HEK293 (cell line): ENCODE measurements at regions not wholly inside any gene's neighbourhood (a gene's known extent, or its start where the extent isn't known, plus 50 kb on each side); places are given as distances from the start of the nearest gene placed in this dataset.

Experiments used
- CTCF ChIP-seq: fragments of 450-650 bp; formaldehyde crosslinking; IDR thresholded peaks from 2 replicates; pipeline ENCODE4 v1.5.1; 2016; ENCODE audit warnings: missing biosample characterization, missing genetic modification characterization
- REPIN1 ChIP-seq: fragments of 450-650 bp; formaldehyde crosslinking; IDR thresholded peaks from 2 replicates; pipeline ENCODE4 v1.5.1; 2017; ENCODE audit warnings: missing biosample characterization, missing genetic modification characterization, low read depth
- ZNF23 ChIP-seq: fragments of 450-650 bp; formaldehyde crosslinking; IDR thresholded peaks from 2 replicates; pipeline ENCODE4 v1.5.1; 2016; ENCODE audit warnings: missing biosample characterization, missing genetic modification characterization, borderline replicate concordance
- ZNF274 ChIP-seq, 2 experiments: fragments of 200-500 bp in 1 of 2; fragments of 450-650 bp in 1 of 2; sonication (Bioruptor generic) in 1 of 2; formaldehyde crosslinking in 1 of 2; IDR thresholded peaks; 2 replicates each; pipeline versions ENCODE4 v1.5.1 to v1.6.1; 2014 to 2016; ENCODE audit warnings: borderline replicate concordance in 1 of 2, inconsistent platforms in 1 of 2, low read length in 1 of 2, missing biosample characterization in 1 of 2, missing genetic modification characterization in 1 of 2
- ZNF513 ChIP-seq: fragments of 450-650 bp; IDR thresholded peaks from 2 replicates; pipeline ENCODE4 v1.5.1; 2018; ENCODE audit warnings: missing biosample characterization, missing genetic modification characterization
- ZNF585B ChIP-seq: fragments of 450-650 bp; formaldehyde crosslinking; IDR thresholded peaks from 2 replicates; pipeline ENCODE4 v1.5.1; 2016; ENCODE audit warnings: missing biosample characterization, missing genetic modification characterization
- TF ChIP-seq, protein P1 (sequence below): fragments of 450-650 bp; formaldehyde crosslinking; IDR thresholded peaks from 2 replicates; pipeline ENCODE4 v1.5.1; 2016; ENCODE audit warnings: missing biosample characterization, missing genetic modification characterization, low read depth

- no peak for TF ChIP-seq REPIN1
- TF ChIP-seq ZNF23 = no peak
- TF ChIP-seq, protein P1, sequence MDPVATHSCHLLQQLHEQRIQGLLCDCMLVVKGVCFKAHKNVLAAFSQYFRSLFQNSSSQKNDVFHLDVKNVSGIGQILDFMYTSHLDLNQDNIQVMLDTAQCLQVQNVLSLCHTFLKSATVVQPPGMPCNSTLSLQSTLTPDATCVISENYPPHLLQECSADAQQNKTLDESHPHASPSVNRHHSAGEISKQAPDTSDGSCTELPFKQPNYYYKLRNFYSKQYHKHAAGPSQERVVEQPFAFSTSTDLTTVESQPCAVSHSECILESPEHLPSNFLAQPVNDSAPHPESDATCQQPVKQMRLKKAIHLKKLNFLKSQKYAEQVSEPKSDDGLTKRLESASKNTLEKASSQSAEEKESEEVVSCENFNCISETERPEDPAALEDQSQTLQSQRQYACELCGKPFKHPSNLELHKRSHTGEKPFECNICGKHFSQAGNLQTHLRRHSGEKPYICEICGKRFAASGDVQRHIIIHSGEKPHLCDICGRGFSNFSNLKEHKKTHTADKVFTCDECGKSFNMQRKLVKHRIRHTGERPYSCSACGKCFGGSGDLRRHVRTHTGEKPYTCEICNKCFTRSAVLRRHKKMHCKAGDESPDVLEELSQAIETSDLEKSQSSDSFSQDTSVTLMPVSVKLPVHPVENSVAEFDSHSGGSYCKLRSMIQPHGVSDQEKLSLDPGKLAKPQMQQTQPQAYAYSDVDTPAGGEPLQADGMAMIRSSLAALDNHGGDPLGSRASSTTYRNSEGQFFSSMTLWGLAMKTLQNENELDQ (tag by site-specific recombination) = no peak
- no peak for TF ChIP-seq ZNF585B (tag by site-specific recombination)
- TF ChIP-seq CTCF (tag by site-specific recombination) = no peak
- no peak for TF ChIP-seq ZNF513
- no peak for TF ChIP-seq ZNF274 (IDR thresholded peaks at IDR 0.05; ENCODE audit: low read length)
- no peak for TF ChIP-seq ZNF274 (tag by site-specific recombination; IDR thresholded peaks at IDR 0.05; ENCODE audit: borderline replicate concordance)
Measured at GRCh38 chr10:113993489-113993991, 50.1 kb upstream of the ADRB1 start.
